ENCODE measurements at regions not wholly inside any gene's neighbourhood (a gene's known extent, or its start where the extent isn't known, plus 50 kb on each side); places are given as distances from the start of the nearest gene placed in this dataset.

DNA sequence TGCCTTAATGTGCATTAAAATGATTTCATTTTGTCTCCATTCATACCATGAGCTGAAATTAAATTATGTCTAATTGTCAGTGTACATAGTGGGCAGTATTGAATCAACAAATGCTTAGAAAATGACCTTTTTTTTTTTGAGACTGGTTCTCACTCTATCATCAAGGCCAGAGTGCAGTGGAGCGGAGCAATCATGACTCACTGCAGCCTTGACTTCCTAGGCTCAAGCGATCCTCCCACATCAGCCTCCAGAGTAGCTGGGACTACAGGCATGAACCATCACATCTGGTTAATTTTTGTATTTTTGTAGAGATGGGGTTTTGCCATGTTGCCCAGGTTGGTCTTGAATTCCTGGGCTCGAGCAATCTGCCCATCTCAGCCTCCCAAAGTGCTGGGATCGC is 117.0 kb upstream of the BLID start:
- DNase-seq (ENCODE audit: low read depth), result no peak
- TF ChIP-seq POLR2A (IDR thresholded peaks at IDR 0.05; ENCODE audit: extremely low read depth, insufficient read length) (no peak), MYC (IDR thresholded peaks at IDR 0.05; ENCODE audit: low read depth, low read length) (no peak)
- TF ChIP-seq, protein P1, sequence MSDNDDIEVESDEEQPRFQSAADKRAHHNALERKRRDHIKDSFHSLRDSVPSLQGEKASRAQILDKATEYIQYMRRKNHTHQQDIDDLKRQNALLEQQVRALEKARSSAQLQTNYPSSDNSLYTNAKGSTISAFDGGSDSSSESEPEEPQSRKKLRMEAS (IDR thresholded peaks at IDR 0.05; ENCODE audit: low read depth, low read length), result no peak
- TF ChIP-seq, protein P2, sequence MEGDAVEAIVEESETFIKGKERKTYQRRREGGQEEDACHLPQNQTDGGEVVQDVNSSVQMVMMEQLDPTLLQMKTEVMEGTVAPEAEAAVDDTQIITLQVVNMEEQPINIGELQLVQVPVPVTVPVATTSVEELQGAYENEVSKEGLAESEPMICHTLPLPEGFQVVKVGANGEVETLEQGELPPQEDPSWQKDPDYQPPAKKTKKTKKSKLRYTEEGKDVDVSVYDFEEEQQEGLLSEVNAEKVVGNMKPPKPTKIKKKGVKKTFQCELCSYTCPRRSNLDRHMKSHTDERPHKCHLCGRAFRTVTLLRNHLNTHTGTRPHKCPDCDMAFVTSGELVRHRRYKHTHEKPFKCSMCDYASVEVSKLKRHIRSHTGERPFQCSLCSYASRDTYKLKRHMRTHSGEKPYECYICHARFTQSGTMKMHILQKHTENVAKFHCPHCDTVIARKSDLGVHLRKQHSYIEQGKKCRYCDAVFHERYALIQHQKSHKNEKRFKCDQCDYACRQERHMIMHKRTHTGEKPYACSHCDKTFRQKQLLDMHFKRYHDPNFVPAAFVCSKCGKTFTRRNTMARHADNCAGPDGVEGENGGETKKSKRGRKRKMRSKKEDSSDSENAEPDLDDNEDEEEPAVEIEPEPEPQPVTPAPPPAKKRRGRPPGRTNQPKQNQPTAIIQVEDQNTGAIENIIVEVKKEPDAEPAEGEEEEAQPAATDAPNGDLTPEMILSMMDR (IDR thresholded peaks at IDR 0.05; ENCODE audit: low read depth, low read length), result no peak

DNA sequence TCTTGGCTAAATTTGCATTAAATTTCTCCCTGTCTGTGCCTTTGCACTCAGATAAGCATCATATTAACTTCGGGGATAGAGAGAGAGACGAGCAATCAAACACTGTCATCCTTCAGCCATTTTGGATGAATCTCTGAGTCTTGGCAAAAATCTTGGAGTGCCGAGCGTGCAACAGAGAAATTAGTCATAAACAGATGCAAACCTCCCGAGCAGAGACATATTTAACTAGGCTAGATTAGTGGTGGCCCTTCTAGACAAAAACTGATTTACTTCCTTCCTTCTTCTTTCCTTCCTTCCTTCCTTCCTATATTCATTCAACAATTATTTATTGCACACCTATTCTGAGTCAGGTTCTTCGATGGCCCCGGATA is 114.4 kb upstream of the BLID start:
- no peak overlapping the region for H3K4me3 ChIP-seq (ENCODE audit: low read depth, low read length)
- TF ChIP-seq MYC (IDR thresholded peaks at IDR 0.05; ENCODE audit: low read depth, low read length) (no peak), POLR2A (IDR thresholded peaks at IDR 0.05; ENCODE audit: extremely low read depth, insufficient read length) (no peak)
- TF ChIP-seq, protein P2 (IDR thresholded peaks at IDR 0.05; ENCODE audit: low read depth, low read length), result no peak
- TF ChIP-seq, protein P1 (IDR thresholded peaks at IDR 0.05; ENCODE audit: low read depth, low read length), result no peak
- no peak for DNase-seq (ENCODE audit: low read depth)

More for the DNA sequence above, 117.0 kb upstream of the BLID start:
- no peak overlapping the region for H3K4me3 ChIP-seq (ENCODE audit: low read depth, low read length)

DNA sequence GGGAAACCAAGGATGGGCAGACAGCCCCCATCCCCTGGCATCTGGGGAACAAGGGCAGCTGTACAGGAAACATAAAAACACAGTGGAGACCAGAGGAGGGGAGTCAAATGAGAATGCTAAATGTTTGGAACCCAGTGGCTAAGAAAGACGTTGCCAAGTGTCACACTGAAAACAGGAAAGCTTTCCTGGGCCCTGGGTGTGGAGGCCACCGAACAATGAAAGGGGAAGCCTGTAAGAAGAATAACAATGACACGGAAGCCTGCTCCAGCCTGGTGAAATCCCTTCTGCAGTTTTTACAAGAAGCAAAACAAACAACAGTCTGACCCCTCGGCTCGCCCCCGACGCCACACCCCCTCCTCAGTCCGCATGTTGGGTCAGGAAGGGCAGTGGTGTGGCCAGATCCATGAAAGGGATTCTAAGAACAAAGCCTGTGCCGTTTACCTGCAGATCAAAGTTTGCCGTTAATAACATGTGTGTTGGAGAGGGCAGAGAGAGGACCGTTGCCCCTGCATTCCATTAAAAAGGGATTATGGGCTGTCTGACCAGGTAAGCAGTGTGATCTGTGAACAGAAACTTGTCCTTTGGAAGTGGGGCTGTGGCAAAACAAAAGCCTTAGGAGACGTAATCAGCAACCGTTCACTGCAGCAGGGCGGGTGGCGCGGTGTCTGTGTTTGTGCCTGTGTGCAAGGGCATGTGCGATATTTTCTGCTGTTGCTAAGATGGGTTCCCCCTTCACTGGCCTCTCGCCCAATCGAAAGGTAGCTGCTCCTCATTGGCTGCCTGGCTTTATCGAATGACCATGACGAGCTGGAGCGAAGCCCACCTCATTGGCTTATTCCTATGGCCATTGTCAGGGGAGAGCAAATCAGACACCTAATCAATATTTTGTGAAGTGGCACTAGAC is 113.7 kb upstream of the BLID start:
- no peak overlapping the region for H3K4me3 ChIP-seq (ENCODE audit: low read depth, low read length)
- no peak for DNase-seq (ENCODE audit: low read depth)
- TF ChIP-seq, protein P1 (IDR thresholded peaks at IDR 0.05; ENCODE audit: low read depth, low read length), result no peak
- no peak for TF ChIP-seq MYC (IDR thresholded peaks at IDR 0.05; ENCODE audit: low read depth, low read length)
- no peak for TF ChIP-seq POLR2A (IDR thresholded peaks at IDR 0.05; ENCODE audit: extremely low read depth, insufficient read length)
- TF ChIP-seq, protein P2 (IDR thresholded peaks at IDR 0.05; ENCODE audit: low read depth, low read length), result no peak

DNA sequence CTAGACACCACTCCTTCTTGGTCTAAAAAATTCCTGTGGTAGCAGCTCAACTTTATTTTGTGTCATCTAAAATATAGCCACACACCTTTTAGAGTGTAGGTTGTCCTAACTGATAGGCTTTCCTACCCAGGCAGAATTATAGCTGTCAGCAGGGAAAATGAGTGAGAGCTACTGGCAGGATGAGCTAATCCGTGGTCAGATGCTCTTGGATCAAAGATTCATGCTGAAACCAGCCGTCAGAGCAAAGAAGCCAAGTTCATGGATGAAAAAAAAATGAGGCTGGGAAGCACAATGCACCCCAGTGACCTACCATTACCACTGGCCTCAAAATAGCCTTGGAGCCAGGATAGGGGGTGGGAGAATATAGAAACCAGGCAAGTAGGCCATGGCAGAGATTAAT is 113.1 kb upstream of the BLID start:
- no peak for DNase-seq (ENCODE audit: low read depth)
- TF ChIP-seq MYC (IDR thresholded peaks at IDR 0.05; ENCODE audit: low read depth, low read length), result no peak
- TF ChIP-seq, protein P2 (IDR thresholded peaks at IDR 0.05; ENCODE audit: low read depth, low read length), result no peak
- TF ChIP-seq, protein P1 (IDR thresholded peaks at IDR 0.05; ENCODE audit: low read depth, low read length), result no peak
- no peak for TF ChIP-seq POLR2A (IDR thresholded peaks at IDR 0.05; ENCODE audit: extremely low read depth, insufficient read length)
- no peak overlapping the region for H3K4me3 ChIP-seq (ENCODE audit: low read depth, low read length)

DNA sequence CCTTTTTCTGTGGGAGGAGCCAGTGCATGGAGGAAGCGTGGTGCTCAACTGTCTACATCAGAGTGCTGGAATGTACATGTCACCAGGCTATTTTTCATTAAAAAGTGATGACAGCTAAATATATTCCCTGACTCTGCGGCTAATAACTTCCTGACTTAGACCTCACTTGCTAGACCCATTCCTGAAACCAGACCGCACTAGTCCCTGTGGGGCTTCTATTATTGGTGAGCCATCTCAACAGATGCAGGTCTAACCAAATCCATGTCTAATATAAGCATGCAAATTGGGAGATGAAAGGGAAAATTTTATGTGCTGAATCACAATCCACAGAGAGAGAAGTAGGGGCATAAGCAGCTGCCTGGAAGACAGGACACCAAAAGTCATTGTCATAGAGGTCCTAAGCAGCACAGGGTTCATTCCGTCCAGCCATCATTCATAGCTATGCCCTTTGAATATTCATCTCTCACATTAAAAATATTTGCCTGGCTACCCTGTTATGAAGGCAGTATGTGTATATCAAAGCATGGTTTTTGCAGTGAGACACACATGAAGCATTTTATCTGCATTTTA is 110.9 kb upstream of the BLID start:
- no peak for DNase-seq (ENCODE audit: low read depth)
- TF ChIP-seq, protein P1 (IDR thresholded peaks at IDR 0.05; ENCODE audit: low read depth, low read length), result no peak
- TF ChIP-seq MYC (IDR thresholded peaks at IDR 0.05; ENCODE audit: low read depth, low read length) (no peak), POLR2A (IDR thresholded peaks at IDR 0.05; ENCODE audit: extremely low read depth, insufficient read length) (no peak)
- TF ChIP-seq, protein P2 (IDR thresholded peaks at IDR 0.05; ENCODE audit: low read depth, low read length), result no peak
- H3K4me3 ChIP-seq (ENCODE audit: low read depth, low read length), result no peak overlapping the region
